GM21447 (cell line): ENCODE measurements at regions not wholly inside any gene's neighbourhood (a gene's known extent, or its start where the extent isn't known, plus 50 kb on each side); places are given as distances from the start of the nearest gene placed in this dataset.

ENCODE experiments used
- ATAC-seq: cut with Tn5 transposase; IDR thresholded peaks from one replicate; pipeline ENCODE4 v1.9.1; 2021; ENCODE audit not compliant: unreplicated experiment

DNA sequence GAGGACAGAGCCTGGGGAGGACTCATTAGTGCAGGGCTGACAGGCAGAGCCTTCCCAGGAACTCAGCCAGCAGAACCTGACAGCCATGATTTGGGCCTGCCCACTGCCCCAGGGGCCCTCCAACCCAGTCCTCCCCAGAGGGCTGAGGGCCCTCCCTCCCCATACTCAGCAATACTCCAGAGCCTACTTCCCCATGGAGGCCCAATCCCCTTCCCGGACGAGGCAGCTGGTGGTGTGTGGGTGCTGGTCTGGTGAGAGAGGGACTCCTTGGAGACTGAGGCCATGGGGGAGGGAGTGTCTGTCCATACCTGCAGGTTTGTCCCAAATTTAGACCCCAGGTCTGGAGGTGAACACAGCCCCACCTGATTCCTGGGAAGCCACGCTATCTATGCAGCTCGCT is 120.9 kb upstream of the MLN start:
- ATAC-seq: no peak

DNA sequence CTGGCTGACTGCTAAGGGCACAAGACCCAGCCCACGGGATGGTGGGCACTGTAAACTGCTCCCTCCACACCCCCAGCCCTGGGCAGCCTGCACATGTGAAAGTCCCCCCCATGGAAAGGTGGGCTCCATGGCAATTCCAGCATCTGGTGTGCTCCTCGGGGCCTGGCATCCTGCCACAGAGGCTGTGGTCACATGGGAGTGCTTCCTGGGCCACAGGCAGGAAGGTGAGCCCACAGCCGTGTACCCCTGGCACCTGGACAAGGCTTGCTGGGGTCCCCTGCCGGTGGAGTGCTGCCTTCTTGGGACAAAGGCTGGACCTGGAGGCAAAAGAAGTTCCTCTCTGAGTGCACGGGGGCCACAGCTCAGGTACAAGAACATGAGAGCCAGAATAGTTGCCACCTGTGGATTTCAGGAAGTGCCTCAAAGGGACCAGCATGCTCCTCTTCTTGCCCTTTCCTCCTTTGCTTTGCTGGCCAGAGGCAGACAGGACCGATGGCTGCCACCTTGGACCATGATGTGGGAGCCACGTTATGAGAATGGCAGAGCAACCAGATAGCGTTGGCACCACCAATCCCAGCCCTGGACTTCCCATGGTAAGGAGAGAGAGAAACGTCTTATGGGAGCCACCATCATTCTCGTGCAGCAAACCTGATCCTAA is 120.2 kb upstream of the MLN start:
- no peak for ATAC-seq

DNA sequence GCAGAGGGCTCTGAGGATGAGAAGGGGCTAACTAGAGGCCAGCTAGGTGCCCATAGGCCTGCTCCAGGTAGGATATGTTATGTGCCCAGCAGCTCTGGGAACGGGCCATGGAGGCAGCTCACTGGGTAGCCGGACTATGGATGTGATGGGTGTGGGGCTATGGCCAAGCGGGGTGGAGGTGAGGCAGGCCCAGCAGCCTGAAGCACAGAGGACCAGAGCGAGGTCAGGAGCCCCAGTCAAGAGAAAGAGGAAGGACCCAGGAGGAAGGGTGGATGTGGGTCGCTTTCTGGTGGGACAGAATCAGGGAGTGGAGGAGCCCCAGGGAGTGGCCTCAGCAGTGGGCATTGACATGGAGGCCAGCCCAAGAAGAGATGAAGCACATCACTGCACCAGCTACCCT is 117.9 kb upstream of the MLN start:
- no peak for ATAC-seq

DNA sequence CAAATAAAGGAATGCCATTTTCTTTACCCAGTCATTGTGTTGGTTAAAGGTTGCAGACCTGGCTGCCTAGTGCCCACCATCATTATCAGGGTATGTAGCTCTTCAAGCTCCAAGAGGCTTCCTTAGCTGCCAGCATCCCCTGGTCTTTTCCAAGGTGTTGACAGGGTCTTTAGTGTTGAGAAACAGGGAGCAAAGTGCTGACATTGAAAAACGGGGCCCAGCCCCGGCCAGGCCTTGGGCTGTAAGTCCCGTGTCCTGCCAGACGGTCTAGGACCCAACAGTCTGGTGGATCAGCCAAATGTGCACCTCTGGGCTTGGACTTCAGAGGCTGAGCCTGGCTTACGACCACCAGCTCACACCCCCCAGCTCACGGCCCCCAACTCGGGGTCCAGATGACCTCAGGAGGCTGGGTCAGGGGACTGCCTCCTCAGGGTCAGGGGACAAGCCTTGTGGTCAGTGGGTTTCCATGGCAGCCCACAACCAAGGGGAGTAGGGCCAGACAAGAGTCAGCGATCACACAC is 114.4 kb upstream of the MLN start:
- no peak for ATAC-seq

DNA sequence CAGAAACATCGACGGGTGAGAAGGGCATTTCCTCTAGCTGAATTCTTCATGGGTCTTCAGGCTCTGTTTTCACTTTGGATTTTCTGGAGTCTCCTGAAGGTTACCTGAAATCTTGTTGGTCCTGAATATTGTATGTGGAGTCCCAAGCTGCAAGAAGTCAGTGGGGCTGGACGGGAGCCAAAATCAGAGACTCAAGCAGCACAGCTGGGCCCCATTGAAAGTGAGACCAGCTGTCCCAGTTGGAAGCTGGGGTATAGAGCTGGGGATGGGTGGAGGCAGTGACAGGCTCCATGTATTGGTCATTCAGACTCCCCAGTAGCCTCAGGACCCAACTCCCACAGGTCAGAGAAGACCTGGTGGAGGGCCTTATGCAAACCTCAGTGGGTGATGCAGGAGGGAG is 111.3 kb upstream of the MLN start:
- no peak for ATAC-seq

DNA sequence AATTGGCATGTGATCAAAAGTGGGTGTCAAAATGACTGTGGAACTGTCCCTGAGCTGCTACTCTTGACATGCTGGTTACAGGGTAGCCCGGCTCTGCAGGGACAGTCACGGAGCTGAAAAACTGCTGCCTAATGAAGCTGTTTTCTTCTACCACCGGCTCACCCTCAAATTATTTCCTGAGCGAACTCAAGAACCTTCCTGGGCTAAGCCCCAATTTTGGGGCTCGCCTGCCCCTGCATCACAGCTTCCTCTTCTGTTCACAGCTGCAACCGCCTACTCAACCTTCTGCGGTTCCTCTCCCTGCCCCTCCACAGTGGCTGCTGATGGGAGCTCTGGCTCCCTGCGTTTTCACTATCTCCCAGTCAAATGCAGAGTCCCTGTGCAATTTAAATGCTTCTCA is 110.8 kb upstream of the MLN start:
- no peak for ATAC-seq

DNA sequence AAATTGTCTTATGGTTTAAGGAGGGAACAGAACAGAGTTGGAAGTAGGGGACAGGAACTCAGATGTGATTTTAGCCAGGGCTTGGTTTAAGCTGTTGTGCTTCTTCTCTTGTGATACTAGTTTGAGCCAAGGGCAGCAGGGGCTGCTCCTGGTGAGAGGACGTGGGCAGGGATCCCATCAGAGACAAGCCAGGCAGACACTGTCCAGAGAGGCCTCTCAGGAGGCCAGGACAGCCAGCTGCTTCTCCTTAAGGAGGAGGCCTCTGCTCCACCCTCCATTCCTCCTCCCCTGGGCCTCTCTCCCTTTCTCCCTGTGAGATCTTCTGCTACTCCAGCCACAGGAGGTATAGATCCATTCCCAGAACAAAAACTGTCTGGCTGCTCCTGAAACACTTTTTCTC is 108.4 kb upstream of the MLN start:
- no peak for ATAC-seq

DNA sequence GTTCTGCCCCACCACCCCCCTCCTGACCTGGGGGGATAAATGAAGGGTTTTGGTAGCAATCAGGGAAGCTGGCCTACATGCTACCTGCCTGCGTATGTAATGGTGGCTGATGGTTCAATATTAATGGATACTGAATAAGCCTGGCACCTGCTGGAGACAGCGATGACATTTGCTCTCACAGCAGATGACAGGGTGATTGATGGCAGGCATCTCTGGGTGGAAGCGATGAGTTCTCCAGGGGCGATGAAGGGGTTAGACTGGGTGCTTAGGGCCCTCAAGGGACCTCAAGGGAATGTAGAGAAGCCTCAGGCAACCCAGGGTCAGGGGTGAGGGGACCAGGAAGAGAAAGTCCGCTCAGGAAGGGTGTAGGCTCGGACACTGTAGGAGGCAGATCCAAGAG is 107.7 kb upstream of the MLN start:
- ATAC-seq: no peak

DNA sequence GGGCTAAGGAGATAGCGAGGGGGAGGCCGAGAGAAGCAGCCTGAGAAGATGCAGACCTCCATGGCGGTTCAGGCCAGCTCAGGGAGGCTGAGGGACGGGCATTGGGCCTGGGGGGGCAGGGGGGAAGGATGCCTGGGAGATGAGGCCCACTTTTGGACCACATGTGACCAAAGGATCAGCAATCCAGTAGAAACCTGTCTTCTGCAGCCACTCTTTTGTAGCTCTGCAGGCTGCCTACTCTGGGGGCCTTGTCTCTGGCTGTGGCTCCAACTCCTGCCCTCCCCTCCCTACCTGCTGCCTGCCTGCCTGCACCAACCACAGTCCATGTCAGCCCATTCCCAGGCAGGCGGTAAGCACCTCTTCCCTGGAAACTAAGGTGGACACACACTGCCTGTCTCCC is 106.8 kb upstream of the MLN start:
- ATAC-seq: no peak

DNA sequence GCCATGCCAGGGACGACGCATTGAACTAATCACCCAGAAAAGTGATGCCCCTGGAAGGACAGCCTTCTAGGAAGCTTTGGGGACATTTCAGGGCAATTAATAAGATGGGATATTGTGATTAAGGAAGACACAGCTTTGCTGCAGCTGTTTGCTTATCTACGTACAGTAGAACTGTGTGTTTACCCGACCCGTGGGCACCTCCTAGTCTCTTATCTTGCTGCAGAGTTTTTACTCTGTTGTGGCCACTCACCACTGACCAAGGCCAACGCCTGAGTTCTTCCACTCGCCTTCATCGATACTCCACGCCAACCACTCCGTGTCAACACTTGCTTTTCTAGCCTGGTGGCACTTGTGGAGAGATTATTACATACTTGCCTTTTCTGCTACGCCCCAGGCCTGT is 105.9 kb upstream of the MLN start:
- ATAC-seq: no peak

DNA sequence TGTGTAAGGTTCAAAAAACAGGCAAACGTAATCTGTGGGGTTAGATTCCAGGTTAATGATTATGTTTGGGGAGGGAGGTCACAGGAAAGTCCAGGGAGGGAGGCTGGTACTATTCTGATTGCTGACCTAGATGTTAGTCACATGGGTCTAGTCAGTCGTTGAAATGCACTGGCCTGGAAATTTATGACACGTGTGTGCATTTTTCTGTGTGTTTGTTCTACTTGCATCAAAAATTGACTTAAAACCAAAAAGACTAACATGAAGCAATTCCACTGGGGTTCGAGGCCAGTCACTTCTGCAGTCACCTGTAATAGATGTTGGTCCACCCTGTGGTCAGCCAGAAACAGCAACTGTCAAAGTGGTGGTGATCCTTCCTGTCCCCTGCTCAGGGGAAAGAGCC is 104.2 kb upstream of the MLN start:
- ATAC-seq: no peak

DNA sequence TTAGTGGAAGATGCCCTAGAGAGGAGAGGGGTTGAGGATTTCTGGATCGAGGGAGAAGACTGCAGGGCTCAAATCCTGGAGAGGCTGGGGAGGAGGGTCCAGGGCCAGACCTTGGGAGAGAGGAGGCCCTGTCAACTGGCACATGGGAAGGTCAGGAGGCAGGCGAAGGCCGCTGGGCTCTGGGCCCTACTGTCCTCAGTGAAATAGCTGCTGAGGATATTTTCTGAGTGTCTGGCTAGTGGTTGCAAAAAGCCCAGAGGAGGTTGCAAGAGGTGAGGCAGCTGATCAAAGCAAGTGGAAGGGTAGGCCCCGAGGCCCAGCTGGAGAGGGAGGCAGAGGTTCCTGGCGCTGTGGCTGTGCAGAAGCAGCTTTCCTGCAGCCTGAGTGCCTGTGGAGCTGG is 103.4 kb upstream of the MLN start:
- ATAC-seq: no peak

DNA sequence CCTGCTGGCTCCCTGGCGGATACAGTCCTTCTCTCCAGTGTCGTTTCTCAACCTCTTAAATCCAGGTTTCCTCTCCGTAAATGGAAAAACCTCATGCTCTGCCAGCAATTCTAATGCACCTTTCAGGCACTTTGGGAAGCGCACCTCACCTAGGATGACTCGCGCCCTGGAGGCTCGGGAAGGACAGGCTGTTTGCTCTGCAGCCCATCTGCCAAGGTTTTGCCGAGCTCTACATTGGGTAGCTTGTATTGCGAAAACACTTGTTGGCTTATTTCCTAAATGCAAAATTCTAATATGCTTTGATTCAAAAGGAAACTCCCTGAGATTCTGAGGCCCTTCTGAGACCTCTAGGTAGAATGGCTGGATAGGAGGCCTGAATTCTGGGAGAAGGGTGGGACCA is 102.6 kb upstream of the MLN start:
- ATAC-seq: no peak

DNA sequence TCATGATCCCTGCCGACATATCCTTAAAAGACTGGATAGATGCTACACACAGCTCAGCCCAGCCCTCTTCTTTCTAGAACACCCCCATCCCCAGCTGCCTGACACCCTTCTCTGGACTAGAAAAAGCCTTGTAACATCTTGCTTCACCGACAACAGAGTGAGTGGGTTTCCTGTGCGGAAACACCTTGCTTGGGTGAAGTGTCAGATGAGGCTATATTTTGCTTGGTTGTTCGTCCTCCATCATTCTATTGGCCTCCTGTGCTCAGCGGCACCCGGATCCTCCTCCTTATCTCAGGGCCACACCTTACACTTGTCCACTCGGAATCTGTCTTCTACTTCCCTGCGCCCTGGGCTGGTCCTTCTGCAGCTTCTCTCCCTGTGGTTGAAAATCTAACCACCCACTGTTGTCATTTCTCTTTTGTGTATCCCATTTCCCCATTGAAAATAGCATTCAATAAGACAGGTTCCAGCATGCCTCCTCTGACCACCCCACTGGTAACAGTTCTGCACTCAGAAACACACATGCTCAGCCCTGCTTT is 101.3 kb upstream of the MLN start:
- ATAC-seq: no peak

DNA sequence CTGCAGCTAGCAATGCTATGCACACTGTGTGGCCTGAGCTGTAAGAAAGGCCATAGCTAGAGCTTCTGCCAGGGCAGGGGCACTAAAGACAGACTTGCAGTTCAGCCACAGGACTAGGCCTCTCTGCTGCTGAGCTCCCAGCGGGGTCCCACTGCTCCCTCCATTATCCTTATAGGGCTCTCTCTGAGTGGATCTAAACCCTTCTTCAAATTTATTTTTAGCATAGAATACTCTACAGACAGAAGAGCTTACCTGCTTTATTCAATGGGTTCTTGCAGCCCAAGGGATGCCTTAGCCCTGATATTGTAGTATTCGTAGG is 100.9 kb upstream of the MLN start:
- no peak for ATAC-seq

DNA sequence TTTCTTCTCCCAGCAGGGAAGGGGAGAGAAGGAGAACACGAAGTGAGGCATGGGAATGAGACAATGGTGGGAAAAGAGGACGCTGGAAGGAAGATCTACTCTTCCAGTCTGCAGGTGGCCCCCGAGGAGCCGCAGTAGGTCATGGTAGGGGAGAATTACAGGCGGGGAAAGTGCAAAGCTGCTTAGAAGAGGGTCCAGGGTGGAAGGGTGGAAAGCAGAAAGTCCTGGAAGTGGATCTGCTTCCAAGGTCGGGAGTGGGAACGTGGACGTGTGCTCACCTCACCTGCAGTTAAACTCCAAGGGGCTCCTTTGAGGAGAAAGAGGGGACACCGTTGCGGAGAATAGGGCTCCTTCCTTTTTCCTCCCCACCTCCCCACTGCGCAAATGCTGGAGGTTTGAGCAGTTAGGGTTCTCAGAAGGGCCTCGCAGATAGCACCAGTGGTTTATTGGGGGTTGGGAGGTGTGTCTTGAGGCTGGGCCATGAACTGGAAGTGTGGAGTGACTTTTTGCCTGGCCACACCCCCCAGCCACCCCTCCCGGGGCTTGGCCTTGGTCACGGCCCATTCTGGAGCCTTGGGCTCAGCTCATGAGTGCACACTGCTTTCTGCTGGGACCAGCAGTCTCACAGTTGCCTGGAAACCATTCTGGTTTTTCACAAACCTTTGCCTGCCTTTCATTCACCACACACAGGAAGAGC is 100.4 kb upstream of the MLN start:
- peak; percentile 67 for ATAC-seq

DNA sequence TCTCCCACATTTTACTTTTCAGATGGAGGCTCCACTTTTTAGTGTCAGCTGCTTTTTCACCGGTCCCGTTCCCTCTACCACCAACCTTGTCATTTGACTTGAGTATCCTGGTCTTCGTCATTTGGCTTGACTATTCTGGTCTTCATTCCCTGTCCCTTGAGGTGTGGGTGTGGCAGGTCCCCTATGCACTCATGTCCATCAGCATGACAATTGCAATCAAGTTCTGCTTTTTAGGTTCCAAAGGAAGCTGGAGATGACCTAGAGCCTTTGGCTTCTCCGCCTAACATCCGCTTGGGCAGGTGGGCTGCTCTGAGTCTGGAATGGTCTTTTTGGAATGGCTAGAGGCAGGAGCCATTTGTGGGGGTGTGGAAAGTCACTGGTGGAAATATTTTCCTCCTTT is 99.8 kb upstream of the MLN start:
- no peak for ATAC-seq

DNA sequence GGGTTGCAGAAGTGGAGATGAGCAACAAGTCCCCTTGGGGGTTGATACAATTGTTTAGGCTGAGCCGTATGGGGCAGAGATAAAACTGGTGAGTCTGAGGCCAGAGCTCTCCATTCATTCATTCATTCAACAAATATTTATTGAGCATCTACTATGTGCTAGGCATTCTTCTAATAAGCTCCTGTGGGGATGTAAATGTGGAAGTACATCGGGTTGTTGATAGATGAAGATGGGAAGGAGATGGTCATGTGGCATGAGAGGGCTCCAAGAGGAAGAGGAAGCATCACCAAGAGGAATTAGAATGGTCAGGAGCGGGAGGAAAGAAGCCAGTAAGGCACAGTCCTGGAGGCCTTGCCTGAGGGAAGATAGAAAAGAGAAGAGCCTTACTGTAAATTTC is 98.7 kb upstream of the MLN start:
- ATAC-seq: no peak

DNA sequence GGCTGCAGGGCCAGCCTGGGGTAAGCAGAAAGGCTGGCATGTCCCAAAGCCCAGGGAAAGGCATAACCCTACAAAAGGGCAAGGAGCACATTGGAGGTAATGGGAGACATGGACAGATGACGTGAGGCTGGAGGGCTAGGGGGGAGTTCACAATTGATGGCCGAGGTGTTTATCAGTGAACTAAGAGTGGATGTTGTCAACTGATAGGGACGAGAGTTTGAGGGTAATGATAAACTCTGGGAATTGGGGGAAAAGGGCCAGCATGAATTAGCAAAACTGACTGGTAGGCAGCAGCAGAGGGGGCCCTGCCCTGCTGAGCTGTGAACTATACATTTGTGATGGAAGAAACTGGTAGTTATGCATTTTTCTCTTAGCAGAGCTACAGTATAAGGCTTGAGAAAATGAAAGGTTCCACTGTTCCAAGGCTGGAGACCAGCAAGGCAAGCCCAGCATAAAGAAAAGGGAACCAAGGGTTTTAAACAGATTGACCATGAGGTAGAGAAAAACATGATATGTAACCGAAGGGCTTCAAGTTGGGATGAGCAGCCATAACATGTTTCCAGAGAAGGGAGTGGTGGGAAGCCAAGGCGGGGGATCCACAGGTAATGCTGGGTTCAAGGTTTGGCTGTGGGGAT is 98.1 kb upstream of the MLN start:
- ATAC-seq: no peak

DNA sequence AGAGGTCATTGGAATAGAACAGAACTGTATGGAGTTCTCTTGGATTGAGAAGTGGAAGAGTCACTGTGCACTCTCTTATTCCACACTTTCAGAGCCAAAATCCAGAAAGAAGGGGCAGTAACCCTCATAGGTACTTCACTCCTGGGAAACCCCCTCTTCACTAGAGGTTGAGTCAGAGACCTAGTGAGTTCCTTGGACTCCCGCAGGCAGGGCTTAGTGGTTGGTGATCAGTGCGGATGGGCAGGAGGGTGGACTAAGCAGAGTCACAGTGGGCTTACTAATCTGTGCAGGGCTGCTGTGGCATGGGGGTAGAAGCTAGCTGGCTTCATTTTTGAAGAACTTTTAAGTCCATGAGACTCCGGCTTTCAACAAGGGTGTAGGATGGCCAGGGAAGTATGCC is 95.0 kb upstream of the MLN start:
- no peak for ATAC-seq

DNA sequence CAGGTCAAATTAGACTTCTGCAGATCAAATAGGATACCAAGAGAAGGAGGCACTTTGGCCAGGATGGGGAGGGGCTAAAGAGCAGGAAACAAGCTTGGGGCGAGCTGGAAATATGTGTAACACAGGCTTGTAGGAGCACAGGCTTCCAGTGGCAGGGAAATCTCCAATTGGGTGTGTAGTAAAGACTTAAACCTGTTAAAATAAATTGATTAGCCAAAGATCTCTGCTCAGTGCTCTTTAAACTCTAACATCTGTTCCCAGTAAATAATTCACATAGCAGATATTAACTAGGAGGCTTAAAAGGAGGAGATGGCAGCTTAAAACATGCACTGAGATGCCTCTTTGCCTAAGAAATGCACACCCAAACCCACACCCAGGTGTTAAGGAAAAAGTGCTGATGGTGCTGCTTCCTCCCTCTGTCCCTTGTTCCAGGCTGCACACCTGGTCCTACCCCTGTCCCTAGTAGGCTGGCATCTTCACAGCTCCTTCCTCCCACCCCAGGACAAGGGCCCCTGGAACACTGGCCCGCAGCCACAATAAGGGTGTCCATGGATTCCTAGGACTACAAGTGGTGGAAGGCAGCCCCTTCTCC is 93.5 kb upstream of the MLN start:
- ATAC-seq: no peak
